PC-3 (cell line): ENCODE measurements at regions not wholly inside any gene's neighbourhood (a gene's known extent, or its start where the extent isn't known, plus 50 kb on each side); places are given as distances from the start of the nearest gene placed in this dataset.

Experiments
- ATAC-seq: fragments of 200-7000 bp; cut with Tn5 transposase; 2 replicates; pipeline ENCODE4 v1.9.1; 2020; ENCODE audit warnings: mild to moderate bottlenecking, moderate library complexity
- BruUV-seq: library from RNA; stranded (reverse); fragments of 400-500 nt; replicated peaks from 2 replicates; lab custom pipeline; 2021; lab: Mats Ljungman, UMichigan
- CTCF ChIA-PET: fragments of 300-600 bp; sonication (Branson Sonifier 250); formaldehyde crosslinking; loops from one replicate; lab custom pipeline; 2022; ENCODE audit warnings: antibody characterized with exemption; lab: Charles Lee
- POLR2A ChIA-PET: fragments of 300-600 bp; sonication (Branson Sonifier 250); formaldehyde crosslinking; loops from one replicate; lab custom pipeline; 2022; ENCODE audit warnings: antibody characterized with exemption; ENCODE audit not compliant: unreplicated experiment; lab: Charles Lee
- DNase-seq: peaks from one replicate; pipeline ENCODE4 v3.0.0-alpha.2; 2015
- H2AFZ ChIP-seq: fragments of 300-600 bp; sonication (generic); 2 replicates; pipeline ENCODE4 v1.6.0; 2016; ENCODE audit warnings: antibody characterized with exemption, low read length
- H3F3A ChIP-seq: fragments of 300-600 bp; sonication (generic); one replicate; pipeline ENCODE4 v1.6.0; 2017; ENCODE audit warnings: antibody characterized with exemption, low read length, control low read depth, mild to moderate bottlenecking; ENCODE audit not compliant: unreplicated experiment
- H3K27ac ChIP-seq: fragments of 300-600 bp; sonication (generic); 2 replicates; pipeline ENCODE4 v1.5.1; 2016; ENCODE audit warnings: mild to moderate bottlenecking, low read length
- H3K27me3 ChIP-seq: fragments of 300-600 bp; sonication (generic); 2 replicates; pipeline ENCODE4 v1.6.1; 2016; ENCODE audit warnings: low read length, mixed read lengths
- H3K36me3 ChIP-seq: fragments of 300-600 bp; sonication (generic); 2 replicates; pipeline ENCODE4 v1.6.1; 2016; ENCODE audit warnings: low read depth, mixed run types, low read length, mixed read lengths
- H3K4me1 ChIP-seq: fragments of 300-600 bp; sonication (generic); 2 replicates; pipeline ENCODE4 v1.5.1; 2016; ENCODE audit warnings: low read length; ENCODE audit not compliant: insufficient read depth
- H3K4me2 ChIP-seq: fragments of 300-600 bp; sonication (generic); 2 replicates; pipeline ENCODE4 v1.6.0; 2016; ENCODE audit warnings: low read length
- H3K4me3 ChIP-seq: fragments of 300-600 bp; sonication (generic); 2 replicates; pipeline ENCODE4 v1.5.1; 2016; ENCODE audit warnings: mild to moderate bottlenecking, low read length, mixed read lengths
- H3K79me2 ChIP-seq: fragments of 300-600 bp; sonication (generic); 2 replicates; pipeline ENCODE4 v1.6.1; 2017; ENCODE audit warnings: low read length, mixed read lengths
- H3K9ac ChIP-seq: fragments of 300-600 bp; sonication (generic); 2 replicates; pipeline ENCODE4 v1.6.0; 2016; ENCODE audit warnings: mild to moderate bottlenecking, low read length
- H3K9me2 ChIP-seq: fragments of 300-600 bp; sonication (generic); replicated peaks from 2 replicates; pipeline ENCODE4 v1.6.1; 2016; ENCODE audit warnings: mixed run types, low read length, mixed read lengths
- H3K9me3 ChIP-seq: fragments of 300-600 bp; sonication (generic); 2 replicates; pipeline ENCODE4 v1.6.1; 2016; ENCODE audit warnings: low read length, mixed read lengths
- H4K20me1 ChIP-seq: fragments of 300-600 bp; sonication (generic); 2 replicates; pipeline ENCODE4 v1.6.1; 2016; ENCODE audit warnings: low read length, mixed read lengths
- EZH2 ChIP-seq: fragments of 300-600 bp; sonication (generic); IDR thresholded peaks from one replicate; pipeline ENCODE4 v1.6.1; 2017; ENCODE audit warnings: antibody characterized with exemption, mild to moderate bottlenecking, low read length; ENCODE audit not compliant: unreplicated experiment
- EZH2phosphoT487 ChIP-seq: fragments of 300-600 bp; sonication (generic); IDR thresholded peaks from 2 replicates; pipeline ENCODE4 v1.6.1; 2018; ENCODE audit warnings: mild to moderate bottlenecking, antibody characterized with exemption, low read length, borderline replicate concordance
- intact Hi-C: fragments of 100-400 bp; cut with micrococcal nuclease; formaldehyde crosslinking; loops from 2 replicates; pipeline ENCODE4 v1.9.0; 2023
- TF ChIP-seq, protein P1 (sequence below): fragments of 300-600 bp; sonication (generic); conservative IDR thresholded peaks from 2 replicates; pipeline ENCODE4 v1.5.1; 2017; ENCODE audit warnings: antibody characterized with exemption, low read depth, mild to moderate bottlenecking, low read length

DNA sequence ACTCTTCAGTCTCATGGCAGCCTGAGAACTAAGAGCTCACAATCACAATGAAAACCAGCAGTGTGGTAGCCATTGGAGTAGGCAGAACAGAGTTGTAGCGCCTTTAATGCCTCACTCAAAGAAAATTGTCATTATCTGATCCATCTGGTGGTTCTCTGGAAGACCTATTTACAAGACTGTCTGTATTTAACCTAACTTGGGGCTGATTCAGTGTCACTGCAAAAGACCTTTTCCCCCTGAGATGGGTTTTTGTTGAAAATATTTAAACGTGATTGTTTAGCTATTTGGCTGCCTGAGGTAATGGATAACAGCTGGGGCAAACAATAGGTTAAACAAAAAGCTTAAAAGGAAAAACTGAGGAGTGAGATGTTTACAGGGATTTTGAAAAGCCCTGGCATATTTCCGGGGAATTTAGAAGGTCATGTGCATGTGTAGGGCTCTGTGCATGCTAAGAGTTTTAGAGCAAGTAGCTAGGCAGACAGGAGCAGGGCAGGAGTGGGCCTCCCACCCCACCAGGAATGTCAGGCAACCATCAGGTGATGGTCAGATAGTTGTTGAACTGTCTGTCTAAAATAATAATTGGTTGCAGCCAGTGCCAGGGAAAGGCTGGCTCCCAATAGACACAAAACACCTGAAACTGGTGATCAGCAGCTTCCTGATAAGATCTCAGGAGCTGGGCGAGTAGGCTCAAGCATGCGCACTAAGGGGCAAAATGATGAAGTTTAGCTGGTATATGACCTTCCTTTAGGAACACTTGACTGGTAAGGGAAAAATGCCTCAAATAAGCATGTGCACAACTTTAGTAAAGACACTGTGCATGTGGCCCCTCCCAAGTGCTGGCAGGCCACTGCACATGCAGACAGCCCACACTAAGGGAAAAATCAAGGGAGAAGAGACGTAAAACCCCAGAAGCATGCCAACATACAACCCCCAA is 70.8 kb upstream of the AKIRIN2 start:
- Histone ChIP-seq H3K79me2 (no peaks in the 10 kb centered on the region), H3K4me1 (no peaks in the 10 kb centered on the region), H4K20me1 (no peaks in the 10 kb centered on the region), H3K4me3 (no peak overlapping the region), H3K4me2 (no peak overlapping the region), H3K27ac (no peak overlapping the region), H3K36me3 (no peaks in the 10 kb centered on the region), H3K27me3 (no peaks in the 10 kb centered on the region), H3F3A (no peaks in the 10 kb centered on the region), H2AFZ (no peak overlapping the region), H3K9me2 (no peaks in the 10 kb centered on the region), H3K9me3 (no peaks in the 10 kb centered on the region), H3K9ac (no peak overlapping the region)
- no peak for TF ChIP-seq EZH2phosphoT487
- no peak for TF ChIP-seq EZH2
- ATAC-seq = no peak
- ChIA-PET CTCF (no interaction called here), POLR2A (no interaction called here)
- no TSS peak for BruUV-seq
- intact Hi-C loops = no loop called here
- DNase-seq = no peak

DNA sequence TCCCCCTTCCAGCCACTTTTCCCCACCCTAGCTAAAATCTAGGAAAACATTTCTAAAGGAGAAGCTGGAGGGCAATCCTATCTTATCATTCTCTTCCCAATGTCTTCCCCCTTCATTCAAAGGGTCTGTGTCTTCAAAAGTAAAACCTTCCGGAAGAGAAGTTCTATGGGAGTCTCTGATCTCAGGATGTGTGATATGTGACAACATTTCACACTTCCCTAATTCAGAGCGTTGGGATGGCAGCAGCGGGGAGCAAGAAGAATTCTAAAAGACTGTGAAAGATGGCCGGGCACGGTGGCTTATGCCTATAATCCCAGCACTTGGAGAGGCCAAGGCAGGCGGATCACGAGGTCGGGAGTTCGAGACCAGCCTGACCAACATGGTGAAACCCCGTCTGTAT is 65.4 kb upstream of the AKIRIN2 start:
- no peak for TF ChIP-seq EZH2
- TF ChIP-seq, protein P1, sequence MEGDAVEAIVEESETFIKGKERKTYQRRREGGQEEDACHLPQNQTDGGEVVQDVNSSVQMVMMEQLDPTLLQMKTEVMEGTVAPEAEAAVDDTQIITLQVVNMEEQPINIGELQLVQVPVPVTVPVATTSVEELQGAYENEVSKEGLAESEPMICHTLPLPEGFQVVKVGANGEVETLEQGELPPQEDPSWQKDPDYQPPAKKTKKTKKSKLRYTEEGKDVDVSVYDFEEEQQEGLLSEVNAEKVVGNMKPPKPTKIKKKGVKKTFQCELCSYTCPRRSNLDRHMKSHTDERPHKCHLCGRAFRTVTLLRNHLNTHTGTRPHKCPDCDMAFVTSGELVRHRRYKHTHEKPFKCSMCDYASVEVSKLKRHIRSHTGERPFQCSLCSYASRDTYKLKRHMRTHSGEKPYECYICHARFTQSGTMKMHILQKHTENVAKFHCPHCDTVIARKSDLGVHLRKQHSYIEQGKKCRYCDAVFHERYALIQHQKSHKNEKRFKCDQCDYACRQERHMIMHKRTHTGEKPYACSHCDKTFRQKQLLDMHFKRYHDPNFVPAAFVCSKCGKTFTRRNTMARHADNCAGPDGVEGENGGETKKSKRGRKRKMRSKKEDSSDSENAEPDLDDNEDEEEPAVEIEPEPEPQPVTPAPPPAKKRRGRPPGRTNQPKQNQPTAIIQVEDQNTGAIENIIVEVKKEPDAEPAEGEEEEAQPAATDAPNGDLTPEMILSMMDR = no peak
- TF ChIP-seq EZH2phosphoT487 = no peak
- no peak overlapping the region for H3K27ac ChIP-seq
- POLR2A ChIA-PET = no interaction called here

DNA sequence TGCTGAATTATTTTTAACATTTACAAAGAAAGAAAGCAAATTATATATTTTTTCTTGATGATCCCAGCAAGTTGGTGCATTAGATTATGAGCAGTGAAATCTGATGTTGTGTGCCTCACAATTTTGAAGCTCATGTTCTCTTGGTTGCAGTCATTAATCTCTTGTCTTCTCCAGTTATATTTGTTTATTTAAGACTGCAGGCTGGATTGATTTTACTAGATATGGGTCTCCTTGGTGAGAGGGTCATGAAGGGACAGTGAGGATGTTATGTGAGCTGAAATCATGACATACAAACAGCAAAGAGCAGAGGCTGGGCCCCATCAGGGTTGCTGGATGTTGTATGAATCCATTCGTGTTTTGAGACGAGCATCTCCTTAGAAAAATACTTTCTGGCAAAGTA is 64.2 kb upstream of the AKIRIN2 start:
- H3K9ac ChIP-seq = no peak overlapping the region
- no peaks in the 10 kb centered on the region for H4K20me1 ChIP-seq
- no peak overlapping the region for H3K4me2 ChIP-seq
- H3K4me3 ChIP-seq = no peak overlapping the region
- H3F3A ChIP-seq = no peaks in the 10 kb centered on the region
- no peaks in the 10 kb centered on the region for H3K27me3 ChIP-seq
- H3K9me3 ChIP-seq = no peaks in the 10 kb centered on the region
- ChIA-PET POLR2A (interaction anchor here (0.6 kb wide), 1 partner anchor 22 kb away, joined by 3 read pairs; no protein-coding TSS in a partner anchor), CTCF (no interaction called here)
- no peak overlapping the region for H2AFZ ChIP-seq
- intact Hi-C loops = no loop called here
- ATAC-seq (no peak), DNase-seq (no peak)
- BruUV-seq = no TSS peak
- no peaks in the 10 kb centered on the region for H3K4me1 ChIP-seq
- H3K9me2 ChIP-seq = no peaks in the 10 kb centered on the region
- no peak overlapping the region for H3K27ac ChIP-seq
- no peaks in the 10 kb centered on the region for H3K36me3 ChIP-seq
- TF ChIP-seq EZH2 (no peak), EZH2phosphoT487 (no peak)
- TF ChIP-seq, protein P1 = no peak
- no peaks in the 10 kb centered on the region for H3K79me2 ChIP-seq

More for the DNA sequence above, 65.4 kb upstream of the AKIRIN2 start:
- Histone ChIP-seq H3K4me2 (no peak overlapping the region), H3K9me2 (no peaks in the 10 kb centered on the region), H4K20me1 (no peaks in the 10 kb centered on the region), H3K4me1 (no peaks in the 10 kb centered on the region), H3K36me3 (no peaks in the 10 kb centered on the region), H3K9ac (no peak overlapping the region), H3K27me3 (no peaks in the 10 kb centered on the region), H3K4me3 (no peak overlapping the region), H3K79me2 (no peaks in the 10 kb centered on the region), H3F3A (no peaks in the 10 kb centered on the region), H3K9me3 (no peaks in the 10 kb centered on the region), H2AFZ (no peak overlapping the region)
- no TSS peak for BruUV-seq
- ATAC-seq = no peak
- intact Hi-C loops = no loop called here
- CTCF ChIA-PET = no interaction called here
- DNase-seq = no peak
